Rectal smooth muscle tissue (tissue), 1 donor: ENCODE measurements at regions not wholly inside any gene's neighbourhood (a gene's known extent, or its start where the extent isn't known, plus 50 kb on each side); places are given as distances from the start of the nearest gene placed in this dataset.

ENCODE experiments used
- H3K27ac ChIP-seq: one replicate; pipeline ENCODE4 v1.7.0; 2013; ENCODE audit warnings: low read depth, low read length, inconsistent platforms
- H3K27me3 ChIP-seq: one replicate; pipeline ENCODE4 v1.7.0; 2013; ENCODE audit warnings: low read length; ENCODE audit not compliant: control insufficient read depth, insufficient read depth
- H3K36me3 ChIP-seq: one replicate; pipeline ENCODE4 v1.7.0; 2013; ENCODE audit warnings: low read length; ENCODE audit not compliant: control insufficient read depth, insufficient read depth
- H3K4me1 ChIP-seq: one replicate; pipeline ENCODE4 v1.7.0; 2013; ENCODE audit warnings: low read length; ENCODE audit not compliant: control insufficient read depth, insufficient read depth
- H3K4me3 ChIP-seq: one replicate; pipeline ENCODE4 v1.7.0; 2013; ENCODE audit warnings: low read length
- H3K9ac ChIP-seq: one replicate; pipeline ENCODE4 v1.7.0; 2013; ENCODE audit warnings: low read length

DNA sequence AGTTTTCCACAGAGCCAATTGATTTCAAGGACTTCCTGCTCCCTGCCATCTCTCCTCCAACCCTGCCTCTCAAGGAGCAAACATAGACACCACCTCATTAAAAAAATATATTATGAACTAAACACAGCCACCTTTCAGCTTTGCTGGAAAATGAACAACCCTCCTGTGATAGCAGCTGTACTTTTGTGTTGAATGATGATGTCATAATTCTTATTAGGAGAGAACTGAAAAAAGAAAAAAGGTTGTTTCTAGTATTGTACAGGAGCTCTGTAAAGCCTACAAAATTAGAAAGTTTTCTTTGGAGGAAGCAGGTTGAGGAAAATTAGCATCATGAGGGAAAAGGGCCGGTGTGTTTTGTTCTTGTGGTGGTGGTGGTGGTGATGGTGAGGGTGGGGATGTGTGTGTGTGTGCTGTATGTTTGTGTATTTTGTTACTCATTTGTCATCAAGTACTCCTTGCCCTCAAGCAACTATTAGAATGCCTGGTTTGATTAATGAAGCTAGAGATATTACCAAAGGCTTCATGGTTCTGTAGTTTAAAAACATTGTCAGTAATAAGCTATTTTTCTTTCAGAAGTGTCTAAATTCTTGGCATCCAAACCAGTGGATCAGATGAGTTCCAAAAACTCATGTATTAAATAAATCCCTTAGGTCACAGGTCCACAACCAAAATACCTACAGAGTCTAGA lies 405.9 kb downstream of the TLE4 start:
- Histone ChIP-seq H3K4me3 (no peak overlapping the region), H3K36me3 (no peaks in the 10 kb centered on the region), H3K9ac (no peak overlapping the region), H3K4me1 (no peaks in the 10 kb centered on the region), H3K27ac (no peak overlapping the region), H3K27me3 (no peaks in the 10 kb centered on the region)

DNA sequence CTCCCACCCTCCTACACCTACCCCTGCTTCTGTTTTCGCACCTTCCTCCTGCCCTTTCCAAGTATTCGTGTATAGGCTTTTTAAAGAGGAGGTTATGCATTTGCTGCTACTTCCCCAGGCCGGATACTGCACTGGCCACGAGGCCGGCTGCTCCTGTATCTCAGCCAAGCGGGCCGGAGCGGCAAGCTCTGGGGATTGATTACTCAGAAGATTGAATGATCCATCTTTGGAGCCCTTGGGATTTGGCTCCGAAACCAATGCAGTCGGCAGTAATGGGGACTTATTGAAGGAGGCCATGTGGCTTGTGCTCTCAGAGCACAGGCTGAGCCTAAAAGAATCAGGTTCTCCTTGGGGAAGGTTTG lies 405.3 kb downstream of the TLE4 start:
- Histone ChIP-seq H3K4me1 (no peaks in the 10 kb centered on the region), H3K27ac (no peak overlapping the region), H3K36me3 (no peaks in the 10 kb centered on the region), H3K27me3 (no peaks in the 10 kb centered on the region), H3K9ac (no peak overlapping the region), H3K4me3 (no peak overlapping the region)

DNA sequence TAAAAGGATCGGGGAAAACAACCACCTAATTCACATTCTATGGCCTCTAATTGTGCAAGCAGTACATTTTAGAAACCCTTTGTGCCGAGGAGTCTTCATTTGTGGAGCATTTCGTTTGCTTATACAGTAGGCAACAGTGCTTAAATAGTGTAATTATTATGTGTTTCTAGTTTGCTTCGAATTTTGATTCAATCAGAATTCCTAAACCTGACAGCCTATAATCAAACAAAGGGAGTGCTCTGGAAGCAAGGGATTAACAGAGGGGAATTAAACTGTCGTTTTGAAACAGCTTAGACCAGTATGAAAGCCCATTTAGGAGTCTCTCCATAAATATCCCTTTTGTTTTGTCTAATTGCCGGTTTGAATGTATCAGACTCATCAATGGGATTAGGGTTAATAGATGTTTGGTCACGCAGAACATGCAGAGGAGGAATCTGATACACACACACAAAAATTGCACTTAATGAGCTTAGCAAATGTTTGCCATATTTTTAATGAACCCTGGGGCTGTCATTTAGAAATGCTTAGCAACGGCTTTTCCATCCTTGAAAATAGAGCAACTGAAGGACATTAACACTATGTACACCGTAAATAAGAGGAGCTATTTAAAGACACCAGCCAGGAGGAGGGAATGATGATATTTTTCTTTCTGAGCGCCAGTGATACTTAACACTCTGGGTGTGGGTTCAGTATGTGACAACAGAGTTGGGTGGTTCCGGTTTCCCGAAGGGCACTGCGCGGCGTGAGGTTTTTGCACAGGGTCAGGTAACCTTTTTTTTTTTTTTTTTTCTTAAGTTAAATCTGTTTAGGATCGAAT lies 404.7 kb downstream of the TLE4 start:
- no peaks in the 10 kb centered on the region for H3K4me1 ChIP-seq
- no peak overlapping the region for H3K4me3 ChIP-seq
- H3K36me3 ChIP-seq, result no peaks in the 10 kb centered on the region
- H3K27me3 ChIP-seq, result no peaks in the 10 kb centered on the region
- no peak overlapping the region for H3K9ac ChIP-seq
- H3K27ac ChIP-seq, result no peak overlapping the region

DNA sequence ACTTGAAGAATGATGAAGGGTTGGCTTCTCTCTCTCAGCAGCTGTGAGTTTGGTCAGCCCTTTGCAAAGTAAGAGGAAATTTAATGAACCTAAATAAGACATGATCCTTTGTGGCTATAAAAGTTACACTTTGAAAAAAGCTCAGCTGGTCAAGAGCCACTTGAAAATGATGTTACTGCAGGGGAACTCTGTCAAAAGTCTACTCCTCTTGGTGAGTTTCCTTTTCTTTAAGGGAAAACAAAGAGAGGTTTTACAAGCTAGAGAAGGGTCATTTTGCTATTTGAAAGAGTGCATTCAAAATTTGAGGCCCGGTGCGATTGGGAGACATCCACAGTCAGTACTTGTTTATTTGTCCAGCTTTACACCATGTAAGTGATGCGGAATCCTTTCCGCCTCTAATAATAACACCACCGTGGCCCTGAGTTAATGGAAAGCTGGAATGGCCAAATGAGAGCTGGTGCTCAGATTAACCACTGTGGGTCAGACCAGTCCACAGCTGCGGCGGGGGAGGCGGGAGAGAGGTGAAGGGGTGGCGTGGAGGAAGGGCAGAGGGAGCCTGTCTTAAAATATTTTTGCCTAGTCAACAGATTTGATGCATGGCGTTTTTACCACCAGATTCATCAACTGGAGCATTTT lies 404.0 kb downstream of the TLE4 start:
- Histone ChIP-seq H3K4me1 (no peaks in the 10 kb centered on the region), H3K36me3 (no peaks in the 10 kb centered on the region), H3K27me3 (no peaks in the 10 kb centered on the region), H3K27ac (no peak overlapping the region), H3K4me3 (no peak overlapping the region), H3K9ac (no peak overlapping the region)

DNA sequence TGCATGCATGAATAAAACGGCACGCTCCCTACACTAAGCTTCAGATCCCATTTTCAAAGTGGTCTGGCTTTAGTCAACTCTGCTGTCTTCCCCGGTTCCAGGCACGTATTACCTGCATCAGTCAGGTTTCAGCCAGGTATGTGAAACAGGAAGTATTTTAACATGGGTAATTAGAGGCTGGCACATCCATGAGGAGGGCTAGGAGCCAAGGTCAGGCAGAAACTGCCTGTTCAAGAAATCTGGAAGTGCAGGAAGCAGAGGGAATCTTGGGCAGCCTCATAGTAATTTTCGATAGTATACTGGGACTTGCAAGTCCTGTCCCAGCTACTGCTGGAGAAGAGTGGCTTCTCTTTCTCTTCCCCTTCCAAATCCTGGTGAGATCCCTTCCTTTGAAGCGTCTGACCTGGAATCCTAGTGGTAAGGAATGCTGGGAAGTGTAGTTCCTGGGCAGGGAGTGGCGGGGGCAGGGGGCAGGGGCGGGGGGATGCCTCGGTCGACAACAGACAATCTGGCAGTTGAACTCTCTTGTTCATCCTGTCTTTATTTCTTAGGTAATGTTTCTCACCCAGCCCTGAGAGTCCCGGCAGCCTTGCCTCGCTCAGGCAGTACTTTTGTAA lies 403.1 kb downstream of the TLE4 start:
- Histone ChIP-seq H3K4me1 (no peaks in the 10 kb centered on the region), H3K4me3 (no peak overlapping the region), H3K36me3 (no peaks in the 10 kb centered on the region), H3K27me3 (no peaks in the 10 kb centered on the region), H3K9ac (no peak overlapping the region), H3K27ac (no peak overlapping the region)

DNA sequence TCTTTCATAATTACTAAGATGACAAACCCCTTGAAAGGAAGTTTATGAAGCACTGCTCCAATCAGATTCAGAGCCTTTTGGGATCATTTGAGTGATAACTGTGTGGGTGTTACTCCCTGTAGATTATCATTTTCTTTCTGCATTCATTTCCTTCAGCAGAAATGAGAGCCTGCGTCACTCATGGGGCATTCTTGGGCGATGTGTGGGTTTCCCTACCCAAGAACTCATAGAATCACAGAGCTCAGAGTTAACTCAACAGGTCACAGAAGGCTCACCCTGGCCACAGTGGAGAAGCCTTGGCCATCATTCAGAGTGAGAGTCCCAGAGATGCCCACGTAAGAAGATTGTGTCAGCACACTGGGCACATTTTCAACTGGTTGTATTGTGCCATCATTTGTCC lies 401.9 kb downstream of the TLE4 start:
- no peaks in the 10 kb centered on the region for H3K4me1 ChIP-seq
- no peaks in the 10 kb centered on the region for H3K36me3 ChIP-seq
- H3K27ac ChIP-seq, result no peak overlapping the region

DNA sequence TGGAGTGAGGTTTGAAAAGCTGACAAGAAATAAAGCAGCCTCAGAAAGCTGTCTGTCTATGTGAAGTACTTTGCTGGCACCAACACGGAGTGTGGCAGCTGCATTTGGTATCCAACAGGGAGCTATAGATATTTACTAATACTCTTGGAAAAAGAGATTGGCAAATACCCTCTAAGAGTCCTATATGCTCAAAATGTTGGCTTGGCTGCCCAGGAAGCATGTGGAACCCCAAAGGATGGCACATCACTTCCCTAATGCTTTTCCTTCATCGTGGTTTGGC lies 398.3 kb downstream of the TLE4 start:
- Histone ChIP-seq H3K27me3 (no peaks in the 10 kb centered on the region), H3K27ac (no peak overlapping the region), H3K36me3 (no peaks in the 10 kb centered on the region), H3K9ac (no peak overlapping the region), H3K4me1 (no peaks in the 10 kb centered on the region), H3K4me3 (no peak overlapping the region)

More for the DNA sequence above, 401.9 kb downstream of the TLE4 start:
- H3K27me3 ChIP-seq, result no peaks in the 10 kb centered on the region
- no peak overlapping the region for H3K9ac ChIP-seq
- H3K4me3 ChIP-seq, result no peak overlapping the region

DNA sequence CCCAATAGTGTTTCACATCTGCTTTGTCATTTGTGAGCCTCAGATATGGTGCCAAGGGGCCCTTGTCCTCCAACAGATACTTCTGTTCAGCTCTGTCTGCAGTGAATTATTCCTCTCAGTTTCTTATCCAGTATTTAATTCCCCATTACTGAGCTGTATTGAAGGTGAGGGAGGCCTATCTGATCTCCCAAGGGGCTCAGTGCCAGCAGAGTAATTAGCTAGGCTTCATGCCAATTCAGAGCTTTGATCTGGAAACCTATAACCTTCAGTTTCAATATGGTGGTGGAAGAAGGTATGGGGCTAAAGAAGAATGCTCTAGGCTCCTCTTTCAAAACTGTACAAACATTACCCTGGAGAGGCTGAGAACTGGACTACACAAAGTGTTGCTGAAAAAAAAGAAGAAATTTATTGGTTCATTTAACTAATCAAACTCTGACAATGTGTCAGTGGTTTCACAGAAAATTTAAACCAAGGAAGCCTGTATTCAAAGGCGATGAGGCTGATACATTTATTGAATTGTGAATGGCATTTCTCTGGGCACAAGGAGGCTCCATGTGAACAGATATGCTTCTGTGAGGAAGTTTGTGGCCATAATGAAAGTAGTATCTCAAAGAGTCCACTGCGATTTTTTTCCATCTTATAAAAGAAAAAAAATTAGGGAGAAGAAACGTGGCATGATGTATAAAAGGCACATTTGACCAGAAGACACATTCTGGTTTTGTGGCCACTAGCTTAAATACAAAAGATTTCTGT lies 397.8 kb downstream of the TLE4 start:
- H3K9ac ChIP-seq, result no peak overlapping the region
- no peak overlapping the region for H3K27ac ChIP-seq
- H3K36me3 ChIP-seq, result no peaks in the 10 kb centered on the region
- no peak overlapping the region for H3K4me3 ChIP-seq
- H3K4me1 ChIP-seq, result no peaks in the 10 kb centered on the region
- no peaks in the 10 kb centered on the region for H3K27me3 ChIP-seq

DNA sequence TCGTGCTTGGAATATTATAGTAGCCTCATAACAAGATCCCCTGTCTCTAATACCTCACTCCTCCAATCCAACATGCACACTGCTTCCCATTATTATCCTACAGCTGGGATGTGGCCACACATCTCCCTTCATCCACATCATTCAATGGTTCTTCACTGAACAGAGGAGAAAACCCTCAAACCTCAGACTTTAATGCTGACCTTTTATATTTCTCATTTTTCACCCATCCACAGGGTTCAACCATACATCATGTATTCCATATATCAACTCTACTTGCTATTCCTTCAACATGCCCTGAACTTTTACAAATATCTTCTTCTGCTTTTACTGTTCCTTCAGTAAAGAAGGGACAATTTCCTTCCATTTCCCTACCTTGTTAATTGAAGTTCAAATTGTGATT lies 396.8 kb downstream of the TLE4 start:
- Histone ChIP-seq H3K27ac (no peak overlapping the region), H3K27me3 (no peaks in the 10 kb centered on the region), H3K4me1 (no peaks in the 10 kb centered on the region), H3K4me3 (no peak overlapping the region), H3K9ac (no peak overlapping the region), H3K36me3 (no peaks in the 10 kb centered on the region)

DNA sequence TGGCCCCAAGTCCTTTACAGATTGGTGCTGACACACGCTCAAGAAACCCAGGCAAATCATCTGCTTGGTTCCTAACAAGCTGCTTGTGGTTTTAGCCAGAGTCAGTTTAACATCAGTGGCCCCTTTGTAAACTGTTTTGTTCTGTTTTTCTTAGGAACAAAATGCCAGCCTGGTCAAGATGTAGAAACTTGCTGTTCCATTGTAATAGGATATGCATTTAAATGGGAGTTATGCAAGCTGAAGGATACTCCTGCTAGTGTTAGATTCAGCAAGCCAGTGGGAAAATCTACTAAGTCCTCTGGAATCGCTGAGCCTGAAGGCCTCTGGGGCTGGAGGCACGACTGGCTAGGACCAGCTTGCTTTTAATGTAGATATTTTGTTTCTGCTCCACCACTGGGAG lies 391.1 kb downstream of the TLE4 start:
- Histone ChIP-seq H3K4me1 (no peaks in the 10 kb centered on the region), H3K27ac (no peak overlapping the region), H3K27me3 (no peaks in the 10 kb centered on the region), H3K9ac (no peak overlapping the region), H3K4me3 (no peak overlapping the region), H3K36me3 (no peaks in the 10 kb centered on the region)

DNA sequence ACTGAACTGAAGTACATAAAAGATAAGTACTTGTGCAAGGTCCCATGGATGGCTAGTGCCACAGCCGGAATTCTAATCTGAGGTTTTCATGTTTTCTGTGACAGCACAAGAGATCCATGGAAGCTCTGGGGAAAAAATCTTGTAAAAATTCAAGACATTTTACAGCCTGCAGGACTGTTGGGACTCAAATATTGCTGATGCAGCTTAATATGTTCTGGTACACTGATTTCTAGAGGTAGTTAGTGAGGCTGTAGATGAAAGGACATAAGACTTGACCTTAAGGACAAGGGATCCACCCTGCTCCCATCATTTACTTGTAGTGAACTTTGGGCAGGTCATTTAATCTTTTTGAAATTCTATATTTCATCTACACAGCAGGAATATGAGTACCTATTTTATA lies 390.4 kb downstream of the TLE4 start:
- Histone ChIP-seq H3K27ac (no peak overlapping the region), H3K9ac (no peak overlapping the region), H3K36me3 (no peaks in the 10 kb centered on the region), H3K27me3 (no peaks in the 10 kb centered on the region), H3K4me1 (no peaks in the 10 kb centered on the region), H3K4me3 (no peak overlapping the region)

DNA sequence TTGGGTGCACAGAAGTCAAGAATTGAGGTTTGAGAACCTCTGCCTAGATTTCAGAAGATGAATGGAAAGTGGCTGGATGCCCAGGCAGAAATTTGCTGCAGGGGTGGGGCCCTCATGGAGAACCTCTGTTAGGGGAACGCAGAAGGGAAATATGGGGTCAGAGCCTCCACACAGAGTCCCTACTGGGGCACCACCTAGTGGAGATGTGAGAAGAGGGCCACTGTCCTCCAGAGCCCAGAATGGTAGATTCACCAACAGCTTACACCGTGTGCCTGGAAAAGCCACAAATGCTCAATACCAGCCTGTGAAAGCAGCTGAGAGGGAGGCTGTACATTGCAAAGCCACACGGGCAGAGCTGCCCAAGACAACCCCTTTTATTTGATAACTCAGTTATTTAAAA lies 383.5 kb downstream of the TLE4 start:
- no peak overlapping the region for H3K27ac ChIP-seq
- no peak overlapping the region for H3K9ac ChIP-seq
- H3K4me3 ChIP-seq, result no peak overlapping the region
- no peaks in the 10 kb centered on the region for H3K27me3 ChIP-seq
- H3K36me3 ChIP-seq, result no peaks in the 10 kb centered on the region
- H3K4me1 ChIP-seq, result no peaks in the 10 kb centered on the region
